ENCODE measurements at regions not wholly inside any gene's neighbourhood (a gene's known extent, or its start where the extent isn't known, plus 50 kb on each side); places are given as distances from the start of the nearest gene placed in this dataset.

- TF ChIP-seq, protein P1, sequence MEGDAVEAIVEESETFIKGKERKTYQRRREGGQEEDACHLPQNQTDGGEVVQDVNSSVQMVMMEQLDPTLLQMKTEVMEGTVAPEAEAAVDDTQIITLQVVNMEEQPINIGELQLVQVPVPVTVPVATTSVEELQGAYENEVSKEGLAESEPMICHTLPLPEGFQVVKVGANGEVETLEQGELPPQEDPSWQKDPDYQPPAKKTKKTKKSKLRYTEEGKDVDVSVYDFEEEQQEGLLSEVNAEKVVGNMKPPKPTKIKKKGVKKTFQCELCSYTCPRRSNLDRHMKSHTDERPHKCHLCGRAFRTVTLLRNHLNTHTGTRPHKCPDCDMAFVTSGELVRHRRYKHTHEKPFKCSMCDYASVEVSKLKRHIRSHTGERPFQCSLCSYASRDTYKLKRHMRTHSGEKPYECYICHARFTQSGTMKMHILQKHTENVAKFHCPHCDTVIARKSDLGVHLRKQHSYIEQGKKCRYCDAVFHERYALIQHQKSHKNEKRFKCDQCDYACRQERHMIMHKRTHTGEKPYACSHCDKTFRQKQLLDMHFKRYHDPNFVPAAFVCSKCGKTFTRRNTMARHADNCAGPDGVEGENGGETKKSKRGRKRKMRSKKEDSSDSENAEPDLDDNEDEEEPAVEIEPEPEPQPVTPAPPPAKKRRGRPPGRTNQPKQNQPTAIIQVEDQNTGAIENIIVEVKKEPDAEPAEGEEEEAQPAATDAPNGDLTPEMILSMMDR (IDR thresholded peaks at IDR 0.05; ENCODE audit: low read depth, low read length, missing control alignments): no peak
- H3K4me3 ChIP-seq (ENCODE audit: low read depth, low read length): no peak overlapping the region
- in situ Hi-C loops (cut with HindIII; ENCODE audit: low sequenced_read_pairs): no loop called here
- DNase-seq (ENCODE audit: low read depth): peak; percentile 12
Observed at GRCh38 chr11:20275987-20276965, 87.2 kb upstream of the HTATIP2 start.

- in situ Hi-C loops (cut with HindIII; ENCODE audit: low sequenced_read_pairs): no loop called here
- no peak for DNase-seq (ENCODE audit: low read depth)
- TF ChIP-seq, protein P1 (IDR thresholded peaks at IDR 0.05; ENCODE audit: low read depth, low read length, missing control alignments): no peak
- no peak overlapping the region for H3K4me3 ChIP-seq (ENCODE audit: low read depth, low read length)
Observed at GRCh38 chr11:20274031-20274430, 89.5 kb upstream of the HTATIP2 start.

GRCh38 chr11:20261526-20261925 lies 101.3 kb upstream of the DBX1 start:
- TF ChIP-seq, protein P1 (IDR thresholded peaks at IDR 0.05; ENCODE audit: low read depth, low read length, missing control alignments): no peak
- H3K4me3 ChIP-seq (ENCODE audit: low read depth, low read length): no peak overlapping the region
- no peak for DNase-seq (ENCODE audit: low read depth)
- in situ Hi-C loops (cut with HindIII; ENCODE audit: low sequenced_read_pairs): no loop called here

DNA sequence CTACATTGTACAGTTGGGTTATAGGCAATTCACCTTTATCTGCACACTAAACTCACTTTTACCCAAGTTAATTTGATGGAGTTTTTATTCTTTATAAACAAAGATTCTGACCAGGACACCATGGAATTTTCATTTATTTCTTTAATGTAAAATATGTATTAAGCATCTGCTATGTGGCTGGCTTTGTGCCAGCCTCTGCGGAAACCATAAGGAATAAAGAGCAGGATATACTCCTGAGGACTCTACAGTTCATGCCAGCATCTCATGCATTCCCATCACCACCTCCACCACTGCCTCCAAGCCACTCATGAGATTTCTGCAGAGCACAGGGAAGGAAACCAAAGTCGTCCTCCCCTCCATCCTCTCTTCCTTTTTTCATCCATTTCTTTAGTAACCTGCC lies 100.0 kb upstream of the DBX1 start:
- TF ChIP-seq, protein P1 (IDR thresholded peaks at IDR 0.05; ENCODE audit: low read depth, low read length, missing control alignments): no peak

GRCh38 chr11:20259506-20259905 lies 99.2 kb upstream of the DBX1 start:
- in situ Hi-C loops (cut with HindIII; ENCODE audit: low sequenced_read_pairs): no loop called here
- DNase-seq (ENCODE audit: low read depth): no peak
- no peak overlapping the region for H3K4me3 ChIP-seq (ENCODE audit: low read depth, low read length)
- TF ChIP-seq, protein P1 (IDR thresholded peaks at IDR 0.05; ENCODE audit: low read depth, low read length, missing control alignments): no peak

More for the DNA sequence above, 100.0 kb upstream of the DBX1 start:
- in situ Hi-C loops (cut with HindIII; ENCODE audit: low sequenced_read_pairs): no loop called here
- no peak overlapping the region for H3K4me3 ChIP-seq (ENCODE audit: low read depth, low read length)
- DNase-seq (ENCODE audit: low read depth): no peak

DNA sequence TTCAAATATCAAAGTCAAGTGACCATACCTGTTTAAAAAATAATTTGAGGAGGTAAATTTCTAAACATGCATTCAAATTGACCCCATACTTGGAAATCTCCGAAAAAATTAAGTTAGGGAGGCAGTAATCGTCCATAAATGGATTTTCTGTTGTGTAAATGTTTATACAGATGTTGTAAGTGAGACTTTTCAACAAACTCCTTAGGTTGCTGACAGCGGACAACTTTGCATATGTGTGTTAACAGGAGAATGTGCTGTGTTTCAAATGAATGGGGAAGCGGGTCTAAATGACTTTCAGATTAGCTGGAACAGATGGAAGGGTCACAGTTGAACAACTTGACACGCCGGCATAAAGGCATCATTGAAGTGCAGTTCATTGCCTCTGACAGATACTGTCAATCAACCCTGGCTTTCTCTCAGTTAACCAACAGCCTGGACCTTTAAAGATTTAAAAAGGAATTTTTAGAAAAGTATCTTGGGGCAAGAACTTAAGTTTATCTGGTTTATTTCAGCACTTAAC lies 98.2 kb upstream of the DBX1 start:
- no peak for DNase-seq (ENCODE audit: low read depth)
- no peak overlapping the region for H3K4me3 ChIP-seq (ENCODE audit: low read depth, low read length)
- TF ChIP-seq, protein P1 (IDR thresholded peaks at IDR 0.05; ENCODE audit: low read depth, low read length, missing control alignments): no peak
- in situ Hi-C loops (cut with HindIII; ENCODE audit: low sequenced_read_pairs): no loop called here
